Astrocyte of the spinal cord (primary cell): ENCODE measurements at regions not wholly inside any gene's neighbourhood (a gene's known extent, or its start where the extent isn't known, plus 50 kb on each side); places are given as distances from the start of the nearest gene placed in this dataset.

Experiments used
- DNase-seq: peaks from one replicate; pipeline ENCODE4 v3.0.0; 2011; ENCODE audit warnings: low read depth, low spot score
- H3K4me3 ChIP-seq: 2 replicates; pipeline ENCODE4 v1.5.1; 2011; ENCODE audit warnings: low read depth, mild to moderate bottlenecking, low read length, moderate library complexity
- in situ Hi-C: cut with HindIII; loops from 2 replicates; pipeline ENCODE4 v1.10.0; 2017; ENCODE audit warnings: low sequenced_read_pairs
- TF ChIP-seq, protein P1 (sequence below): IDR thresholded peaks from 2 replicates; pipeline ENCODE4 v1.5.1; 2012; ENCODE audit warnings: low read depth, mild to moderate bottlenecking, low read length, inconsistent platforms

GRCh38 chrX:8232406-8232805 is 61.3 kb upstream of the VCX2 start:
- in situ Hi-C loops, result no loop called here
- H3K4me3 ChIP-seq, result no peak overlapping the region
- TF ChIP-seq, protein P1, sequence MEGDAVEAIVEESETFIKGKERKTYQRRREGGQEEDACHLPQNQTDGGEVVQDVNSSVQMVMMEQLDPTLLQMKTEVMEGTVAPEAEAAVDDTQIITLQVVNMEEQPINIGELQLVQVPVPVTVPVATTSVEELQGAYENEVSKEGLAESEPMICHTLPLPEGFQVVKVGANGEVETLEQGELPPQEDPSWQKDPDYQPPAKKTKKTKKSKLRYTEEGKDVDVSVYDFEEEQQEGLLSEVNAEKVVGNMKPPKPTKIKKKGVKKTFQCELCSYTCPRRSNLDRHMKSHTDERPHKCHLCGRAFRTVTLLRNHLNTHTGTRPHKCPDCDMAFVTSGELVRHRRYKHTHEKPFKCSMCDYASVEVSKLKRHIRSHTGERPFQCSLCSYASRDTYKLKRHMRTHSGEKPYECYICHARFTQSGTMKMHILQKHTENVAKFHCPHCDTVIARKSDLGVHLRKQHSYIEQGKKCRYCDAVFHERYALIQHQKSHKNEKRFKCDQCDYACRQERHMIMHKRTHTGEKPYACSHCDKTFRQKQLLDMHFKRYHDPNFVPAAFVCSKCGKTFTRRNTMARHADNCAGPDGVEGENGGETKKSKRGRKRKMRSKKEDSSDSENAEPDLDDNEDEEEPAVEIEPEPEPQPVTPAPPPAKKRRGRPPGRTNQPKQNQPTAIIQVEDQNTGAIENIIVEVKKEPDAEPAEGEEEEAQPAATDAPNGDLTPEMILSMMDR, result no peak
- no peak for DNase-seq

DNA sequence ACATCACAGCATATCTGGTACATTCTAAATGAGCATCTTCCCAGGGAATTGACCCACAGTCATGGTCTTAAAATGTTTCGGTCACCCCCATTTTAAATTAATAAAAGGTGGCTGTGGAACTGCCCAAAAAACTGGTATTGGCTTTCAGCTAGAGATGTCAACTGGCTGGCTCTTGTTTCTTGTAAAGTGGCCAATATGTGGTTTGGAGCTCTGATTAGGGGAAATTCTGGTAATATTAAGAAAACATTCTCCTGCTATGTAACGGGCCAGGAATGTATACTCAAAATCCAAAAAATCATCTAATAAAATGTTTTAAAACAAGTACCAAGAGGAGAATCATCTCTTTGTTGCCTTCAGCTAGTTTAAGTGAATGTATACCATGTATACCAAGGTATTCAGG is 62.0 kb upstream of the VCX2 start:
- H3K4me3 ChIP-seq, result no peak overlapping the region
- TF ChIP-seq, protein P1, result no peak
- peak; percentile 17 for DNase-seq
- in situ Hi-C loops, result no loop called here

- in situ Hi-C loops, result no loop called here
- TF ChIP-seq, protein P1, result no peak
- DNase-seq, result peak; percentile 31
- H3K4me3 ChIP-seq, result no peak overlapping the region
These were observed 64.0 kb upstream of the VCX2 start for GRCh38 chrX:8235026-8235425.

- in situ Hi-C loops, result no loop called here
- no peak for DNase-seq
- H3K4me3 ChIP-seq, result no peak overlapping the region
- TF ChIP-seq, protein P1, result no peak
These were observed 66.7 kb upstream of the VCX2 start for GRCh38 chrX:8237718-8238117.

DNA sequence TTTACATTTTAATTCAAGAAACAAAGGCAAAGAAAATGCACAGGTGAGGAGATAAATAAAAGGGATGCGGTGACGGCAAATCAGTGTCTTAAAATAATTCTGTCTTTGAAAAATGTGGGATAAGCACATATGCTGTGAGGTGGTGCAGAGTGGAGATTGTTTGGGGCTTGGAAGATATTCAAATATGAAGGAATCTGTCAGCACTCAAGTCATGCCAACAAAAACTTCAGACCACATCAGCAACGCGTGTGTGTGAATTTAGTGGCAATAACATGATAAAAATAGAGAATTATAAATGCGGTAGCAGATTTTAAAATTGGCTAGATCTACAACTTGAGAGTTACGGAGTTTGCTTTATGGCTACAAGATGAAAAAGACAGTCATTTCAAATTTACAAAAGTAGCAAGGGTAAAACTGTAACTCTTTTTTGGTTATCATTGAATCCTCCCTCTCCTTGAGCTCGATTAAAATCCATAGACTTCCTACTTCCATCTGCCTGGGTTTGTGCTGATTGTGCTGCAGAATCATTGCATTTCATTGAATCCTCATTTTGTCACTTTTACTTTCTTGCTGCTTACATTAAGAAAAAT is 71.5 kb upstream of the VCX2 start:
- no peak overlapping the region for H3K4me3 ChIP-seq
- no peak for DNase-seq
- TF ChIP-seq, protein P1, result no peak
- in situ Hi-C loops, result no loop called here

- in situ Hi-C loops, result no loop called here
- no peak for DNase-seq
- H3K4me3 ChIP-seq, result no peak overlapping the region
- TF ChIP-seq, protein P1, result no peak
These were observed 73.2 kb upstream of the VCX2 start for GRCh38 chrX:8244301-8244700.

DNA sequence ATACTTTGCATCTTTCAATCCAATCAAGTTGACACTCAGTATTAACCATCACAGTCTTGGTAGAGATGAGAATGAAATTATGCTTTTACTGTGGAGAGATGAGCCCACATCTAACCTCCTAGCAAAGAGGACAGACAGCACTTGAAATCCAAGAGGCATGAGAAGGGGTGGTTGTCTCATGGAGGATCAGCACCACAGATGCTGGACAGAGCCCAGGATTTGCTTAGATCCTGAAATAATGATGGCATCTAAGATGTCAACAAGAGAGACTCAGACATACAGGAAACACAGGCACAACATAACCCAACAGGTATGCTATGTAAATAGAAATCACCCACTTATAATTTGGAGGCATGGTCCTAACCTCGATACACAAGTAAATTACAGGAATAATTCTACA is 74.3 kb upstream of the VCX2 start:
- in situ Hi-C loops, result no loop called here
- TF ChIP-seq, protein P1, result no peak
- no peak overlapping the region for H3K4me3 ChIP-seq
- no peak for DNase-seq
